Medulla oblongata (tissue), 1 donor: ENCODE measurements at regions not wholly inside any gene's neighbourhood (a gene's known extent, or its start where the extent isn't known, plus 50 kb on each side); places are given as distances from the start of the nearest gene placed in this dataset.

Experiments
- DNase-seq: peaks from one replicate; pipeline ENCODE4 v3.0.0-alpha.2; 2015; ENCODE audit errors: extremely low spot score

GRCh38 chr2:81747481-81748070, 1443.0 kb upstream of the LRRTM1 start:
- no peak for DNase-seq

- DNase-seq = no peak
These were observed 1435.4 kb upstream of the LRRTM1 start for GRCh38 chr2:81739966-81740365.

- DNase-seq = no peak
These were observed 1430.4 kb upstream of the LRRTM1 start for GRCh38 chr2:81734981-81735380.

- DNase-seq = no peak
These were observed 1410.3 kb upstream of the LRRTM1 start for GRCh38 chr2:81714817-81715216.

- DNase-seq = no peak
These were observed 1402.3 kb upstream of the LRRTM1 start for GRCh38 chr2:81706856-81707255.

GRCh38 chr2:81703831-81704230, 1399.3 kb upstream of the LRRTM1 start:
- no peak for DNase-seq

GRCh38 chr2:81692566-81692965, 1388.0 kb upstream of the LRRTM1 start:
- DNase-seq = no peak

GRCh38 chr2:81675641-81676040, 1371.1 kb upstream of the LRRTM1 start:
- DNase-seq = no peak

GRCh38 chr2:81672923-81673322, 1368.4 kb upstream of the LRRTM1 start:
- DNase-seq = no peak

GRCh38 chr2:81672516-81672915, 1368.0 kb upstream of the LRRTM1 start:
- DNase-seq = no peak

- no peak for DNase-seq
These were observed 1366.3 kb upstream of the LRRTM1 start for GRCh38 chr2:81670885-81671284.

- DNase-seq = no peak
These were observed 1356.5 kb upstream of the LRRTM1 start for GRCh38 chr2:81661081-81661480.

GRCh38 chr2:81658227-81658626, 1353.7 kb upstream of the LRRTM1 start:
- no peak for DNase-seq

- no peak for DNase-seq
These were observed 1345.8 kb upstream of the LRRTM1 start for GRCh38 chr2:81650048-81650971.

GRCh38 chr2:81648806-81649205, 1344.3 kb upstream of the LRRTM1 start:
- DNase-seq = no peak

GRCh38 chr2:81648370-81648769, 1343.8 kb upstream of the LRRTM1 start:
- DNase-seq = no peak

GRCh38 chr2:81647715-81648230, 1343.2 kb upstream of the LRRTM1 start:
- DNase-seq = no peak

GRCh38 chr2:81645745-81646301, 1341.3 kb upstream of the LRRTM1 start:
- DNase-seq = no peak

- no peak for DNase-seq
These were observed 1339.6 kb upstream of the LRRTM1 start for GRCh38 chr2:81644189-81644588.

- no peak for DNase-seq
These were observed 1320.3 kb upstream of the LRRTM1 start for GRCh38 chr2:81624825-81625224.

- no peak for DNase-seq
These were observed 1295.5 kb upstream of the LRRTM1 start for GRCh38 chr2:81600088-81600487.

- DNase-seq = no peak
These were observed 1293.9 kb upstream of the LRRTM1 start for GRCh38 chr2:81598453-81598852.

- no peak for DNase-seq
These were observed 1284.9 kb upstream of the LRRTM1 start for GRCh38 chr2:81589406-81589805.
